Amniotic stem cell (primary cell): ENCODE measurements at regions not wholly inside any gene's neighbourhood (a gene's known extent, or its start where the extent isn't known, plus 50 kb on each side); places are given as distances from the start of the nearest gene placed in this dataset.
"Not testable (repeated sequence)": the region's sequence is repeated elsewhere in the genome, so short reads cannot be mapped to it uniquely, and the experiment has no call there.

ENCODE experiments used
- DNase-seq: peaks from one replicate; lab custom pipeline; 2025; lab: John Stamatoyannopoulos, UW

DNA sequence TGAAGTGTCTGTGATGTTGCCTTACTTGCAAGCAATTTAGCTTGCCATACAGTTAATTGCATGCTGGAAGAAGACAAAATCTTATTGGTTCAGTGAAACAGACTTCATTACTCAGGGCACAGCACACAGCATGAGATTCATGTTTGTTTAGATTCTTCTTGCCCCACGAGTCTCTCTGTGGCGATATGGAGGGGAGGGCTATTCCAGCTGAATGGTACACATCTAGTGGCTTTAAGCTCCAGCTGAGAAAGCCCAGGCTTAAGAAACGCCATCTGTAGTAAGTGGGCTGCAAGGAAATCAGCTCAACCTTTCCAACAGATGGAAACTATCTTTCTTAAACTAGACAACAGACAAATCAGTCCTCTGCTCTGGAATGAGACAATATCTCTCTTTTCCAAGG is 1022.0 kb downstream of the NCAM2 start:
- DNase-seq: no peak

GRCh38 chr21:22023896-22024295 is 1025.7 kb downstream of the NCAM2 start:
- not testable (repeated sequence) for DNase-seq

- no peak for DNase-seq
Measured at GRCh38 chr21:22044431-22044830, 1046.2 kb downstream of the NCAM2 start.

GRCh38 chr21:22046576-22046975 is 1048.4 kb downstream of the NCAM2 start:
- DNase-seq: no peak

DNA sequence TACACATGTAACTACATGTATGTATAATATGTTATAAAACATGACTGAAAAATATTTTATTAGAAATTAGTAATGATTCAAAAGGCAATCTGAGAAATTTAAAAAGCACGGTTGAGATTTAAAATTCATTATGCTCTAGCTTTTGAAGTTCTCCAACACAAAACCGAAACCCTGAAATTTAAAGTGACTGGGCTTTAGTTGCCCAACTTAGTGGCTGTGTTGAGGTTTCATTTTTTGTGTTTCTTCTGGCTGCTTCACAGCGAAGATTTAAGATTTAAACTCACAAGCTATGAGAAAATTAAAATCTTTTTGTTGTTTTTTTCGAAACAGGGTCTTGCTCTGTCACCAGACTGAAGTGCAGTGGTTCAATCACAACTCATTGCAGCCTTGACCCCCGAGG is 1058.7 kb downstream of the NCAM2 start:
- DNase-seq: no peak

DNA sequence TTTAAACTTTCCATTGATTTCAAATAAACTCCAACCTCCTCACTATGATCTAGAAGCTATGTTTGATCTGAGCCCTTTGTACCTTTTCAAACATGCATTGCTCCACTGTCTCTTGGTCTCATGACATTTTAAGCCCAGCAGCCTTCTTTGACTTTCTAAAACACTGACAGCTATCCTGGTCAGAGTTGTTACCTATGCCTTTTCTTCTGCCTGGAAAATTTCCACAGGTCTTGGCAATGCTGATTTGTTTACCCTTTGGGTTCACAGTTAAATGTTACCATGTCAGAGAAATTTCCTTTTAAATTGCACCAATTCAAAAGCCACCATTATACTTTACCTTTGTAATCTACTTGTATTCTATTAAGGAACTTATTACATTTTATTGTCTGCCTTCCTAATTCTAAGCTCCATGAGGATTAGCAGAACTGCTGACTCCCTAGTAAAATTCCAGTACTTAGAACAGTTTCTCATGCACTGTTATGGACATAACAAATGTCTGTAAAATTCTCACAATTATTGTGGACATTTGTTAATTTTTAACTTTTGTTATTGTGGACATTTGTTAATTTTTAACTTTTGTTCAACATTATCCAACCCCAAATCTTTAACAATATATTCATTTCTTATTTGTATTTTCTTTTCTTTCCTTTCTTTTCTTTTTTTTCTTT is 1064.4 kb downstream of the NCAM2 start:
- no peak for DNase-seq

GRCh38 chr21:22063140-22063539 is 1064.9 kb downstream of the NCAM2 start:
- no peak for DNase-seq

- DNase-seq: no peak
Measured at GRCh38 chr21:22076471-22076870, 1078.3 kb downstream of the NCAM2 start.

DNA sequence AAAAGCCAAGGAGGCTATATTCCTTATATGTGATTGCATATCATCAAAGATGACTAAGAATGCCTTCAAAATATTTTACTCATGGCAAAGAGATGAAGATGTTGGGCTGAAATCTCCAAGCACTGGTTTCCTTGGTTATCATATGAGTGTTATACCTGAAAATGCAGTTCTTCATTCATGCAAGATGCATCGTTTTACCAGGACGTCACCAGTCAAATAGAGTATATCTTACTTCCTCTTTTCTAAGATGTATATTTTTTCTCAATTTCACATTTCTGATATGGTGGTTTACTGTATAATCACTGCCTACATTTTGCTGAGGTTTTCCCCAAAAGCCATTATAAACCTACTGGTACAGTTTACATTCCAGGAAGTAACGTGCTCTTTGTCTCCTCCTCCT is 1085.7 kb downstream of the NCAM2 start:
- no peak for DNase-seq

- DNase-seq: no peak
Measured at GRCh38 chr21:22096314-22096713, 1098.1 kb downstream of the NCAM2 start.

DNA sequence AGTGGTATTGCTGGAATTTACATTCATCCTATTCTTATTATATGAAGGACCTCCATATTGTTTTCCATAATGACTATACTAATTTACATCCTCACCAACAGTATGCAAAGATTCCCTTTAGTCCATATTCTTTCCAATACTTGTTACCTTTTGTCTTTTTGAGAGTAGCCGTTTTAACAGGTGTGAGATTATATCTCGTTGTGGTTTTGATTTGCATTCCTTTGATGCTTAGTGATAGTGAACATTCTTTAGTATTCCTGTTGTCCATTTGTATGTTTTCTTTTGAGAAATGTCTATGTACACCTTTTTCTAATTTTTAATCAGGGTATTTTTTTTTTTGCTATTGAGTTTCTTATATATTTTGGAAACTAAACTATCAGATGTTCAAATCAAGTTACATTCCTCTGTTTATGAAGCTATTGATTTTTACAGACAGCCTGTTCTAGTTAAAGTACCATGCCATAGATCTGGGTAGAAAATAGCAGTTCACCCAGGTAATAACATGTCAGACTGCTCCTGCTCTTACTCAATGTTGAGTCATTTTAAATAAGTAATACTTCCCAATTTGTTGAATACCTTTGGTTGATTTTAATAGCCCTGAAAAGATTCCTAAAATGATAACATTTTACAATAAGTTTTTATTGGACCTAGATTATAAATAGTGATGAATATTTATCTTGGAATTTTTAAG is 1108.7 kb downstream of the NCAM2 start:
- no peak for DNase-seq

GRCh38 chr21:22115746-22116145 is 1117.5 kb downstream of the NCAM2 start:
- DNase-seq: no peak

DNA sequence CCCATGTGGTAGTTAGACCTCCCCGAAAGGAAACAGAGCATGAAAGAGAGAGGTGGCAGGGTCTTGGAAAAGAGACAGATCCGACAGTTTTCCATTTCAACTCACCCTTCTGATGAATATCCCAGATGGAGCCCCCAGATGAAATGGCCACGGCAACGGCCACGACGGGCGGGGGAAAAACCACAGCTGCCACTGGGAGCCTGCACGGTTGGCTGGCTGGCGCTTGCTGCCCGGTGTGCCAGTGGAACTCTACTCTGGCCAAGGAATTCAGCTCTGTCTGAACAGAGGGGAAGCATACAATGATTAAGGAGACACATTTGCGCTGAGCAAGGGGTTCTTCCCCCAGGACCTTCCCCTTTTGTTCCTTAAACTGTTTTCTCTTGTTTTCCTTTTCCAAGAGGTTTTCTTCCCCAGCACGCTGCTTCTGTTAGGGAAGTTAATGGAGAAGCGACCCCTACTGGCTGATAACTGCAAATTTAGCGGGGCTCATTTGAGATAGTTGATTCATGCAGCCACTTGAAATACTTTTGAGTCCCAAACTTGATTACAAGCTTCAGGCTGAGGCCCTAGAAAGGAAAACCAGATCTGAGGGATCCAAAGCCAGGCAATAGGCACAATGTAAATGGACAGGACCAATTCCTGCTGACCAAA is 1122.5 kb downstream of the NCAM2 start:
- no peak for DNase-seq

DNA sequence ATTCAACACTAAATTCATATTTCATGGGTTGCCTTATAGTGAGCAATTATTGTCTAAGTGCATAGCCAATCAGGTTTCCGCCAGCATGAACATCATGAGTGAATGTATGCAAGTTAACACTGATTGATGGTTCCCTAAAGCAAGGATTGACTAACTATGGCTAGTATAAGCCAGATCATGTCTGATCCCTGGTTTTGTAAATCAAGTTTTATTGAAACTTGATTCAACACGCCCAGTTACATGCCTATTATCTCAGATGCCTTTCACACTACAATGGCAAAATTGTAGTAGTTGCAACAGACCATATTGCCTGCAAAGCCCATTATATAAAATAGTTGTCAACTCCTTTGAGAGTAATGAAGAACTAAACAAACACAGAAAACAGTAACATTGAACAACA is 1127.4 kb downstream of the NCAM2 start:
- DNase-seq: no peak

- no peak for DNase-seq
Measured at GRCh38 chr21:22128671-22129070, 1130.5 kb downstream of the NCAM2 start.

GRCh38 chr21:22132358-22133071 is 1134.3 kb downstream of the NCAM2 start:
- DNase-seq: no peak

- DNase-seq: no peak
Measured at GRCh38 chr21:22136740-22137139, 1138.5 kb downstream of the NCAM2 start.

DNA sequence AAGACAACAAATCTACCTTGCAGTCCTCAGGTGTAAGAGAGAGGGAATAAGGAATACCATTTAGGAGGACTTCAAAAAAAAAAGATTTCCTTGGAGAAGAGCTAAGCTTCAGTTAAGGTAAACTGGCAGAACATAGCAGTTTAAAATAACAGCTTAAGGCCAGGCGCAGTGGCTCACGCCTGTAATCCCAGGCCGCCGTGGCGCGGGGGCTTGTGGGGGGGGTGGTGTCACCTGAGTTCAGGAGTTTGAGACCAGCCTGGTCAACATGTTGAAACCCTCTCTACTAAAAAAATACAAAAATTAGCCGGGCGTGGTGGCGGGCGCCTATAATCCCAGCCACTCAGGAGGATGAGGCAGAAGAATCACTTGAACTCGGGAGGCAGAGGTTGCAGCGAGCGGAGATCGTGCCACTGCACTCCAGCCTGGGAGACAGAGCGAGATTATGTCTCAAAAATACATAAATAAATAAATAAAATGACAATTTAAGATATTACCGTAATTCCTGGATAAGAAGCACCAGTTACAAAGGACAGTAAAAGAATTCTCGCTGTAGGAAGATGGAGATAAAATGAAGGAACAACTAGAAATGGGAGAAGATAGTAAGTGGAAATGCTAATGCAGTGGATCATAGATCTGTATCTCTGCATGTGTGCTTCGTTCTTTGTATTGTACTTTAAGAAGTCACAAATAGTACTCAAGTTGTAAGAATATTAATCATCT is 1140.2 kb downstream of the NCAM2 start:
- no peak for DNase-seq

DNA sequence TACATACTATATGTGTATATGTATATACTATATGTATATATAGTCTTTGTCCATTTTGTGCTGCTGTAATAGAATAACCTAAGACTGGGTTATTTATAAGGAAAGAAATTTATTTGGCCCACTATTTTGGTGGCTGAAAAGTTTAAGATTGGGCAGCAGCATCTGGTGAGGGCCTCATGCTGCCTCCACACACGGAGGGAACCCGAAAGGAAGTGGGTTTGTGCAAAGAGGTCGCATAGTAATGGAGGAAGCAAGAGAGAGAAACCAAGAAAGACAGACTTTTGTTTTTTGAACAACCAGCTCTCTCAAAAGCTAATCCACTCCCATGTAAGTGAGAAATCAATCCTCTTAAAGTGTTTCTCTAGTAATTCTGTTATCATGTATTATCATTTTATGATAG is 1147.3 kb downstream of the NCAM2 start:
- DNase-seq: no peak

DNA sequence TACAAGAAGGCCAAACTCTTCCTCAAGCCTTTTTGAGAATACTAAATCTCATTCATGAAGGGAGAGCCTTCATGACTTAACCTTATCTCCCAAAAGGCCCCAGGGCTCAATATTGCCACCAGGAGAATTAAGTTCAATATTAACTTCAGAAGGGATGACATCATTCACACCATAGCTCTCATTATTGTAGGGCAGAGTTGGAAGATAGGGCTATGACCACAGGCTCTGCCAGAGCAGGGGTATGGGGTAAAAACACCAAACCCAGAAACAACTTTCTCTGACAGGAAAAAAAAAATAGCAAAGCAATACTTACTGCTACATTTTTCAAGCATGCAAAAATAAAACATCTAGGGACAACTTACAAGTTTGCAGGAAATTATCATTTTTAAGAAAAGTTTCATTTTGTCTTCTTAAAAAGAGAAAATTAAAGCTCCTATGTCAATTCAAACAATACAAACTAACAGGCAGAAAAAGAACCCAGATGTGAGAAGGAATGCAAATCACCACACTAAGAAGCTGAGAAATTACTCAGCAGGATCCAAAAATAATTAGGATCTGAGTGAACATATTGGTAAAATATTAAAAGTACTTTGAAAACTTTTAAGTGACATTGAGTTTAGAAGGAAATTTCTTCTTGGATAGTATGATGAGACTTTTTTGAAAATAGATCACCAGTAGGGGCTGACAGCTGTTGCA is 1156.5 kb downstream of the NCAM2 start:
- no peak for DNase-seq

- no peak for DNase-seq
Measured at GRCh38 chr21:22164912-22165311, 1166.7 kb downstream of the NCAM2 start.
